NT2/D1 (cell line): ENCODE measurements at regions not wholly inside any gene's neighbourhood (a gene's known extent, or its start where the extent isn't known, plus 50 kb on each side); places are given as distances from the start of the nearest gene placed in this dataset.

Experiments
- DNase-seq: peaks from one replicate; pipeline ENCODE4 v3.0.0-alpha.2; 2011; ENCODE audit warnings: low read depth, low spot score
- H3K27me3 ChIP-seq: 2 replicates; pipeline ENCODE4 v1.6.0; 2011; ENCODE audit warnings: mild to moderate bottlenecking; ENCODE audit not compliant: insufficient read length, insufficient read depth
- H3K36me3 ChIP-seq: 2 replicates; pipeline ENCODE4 v1.6.1; 2011; ENCODE audit warnings: mild to moderate bottlenecking, low read length, mixed read lengths; ENCODE audit not compliant: insufficient read depth, insufficient read length
- H3K4me1 ChIP-seq: 2 replicates; pipeline ENCODE4 v1.5.1; 2011; ENCODE audit not compliant: insufficient read depth, insufficient read length
- H3K4me3 ChIP-seq: 2 replicates; pipeline ENCODE4 v1.5.1; 2011; ENCODE audit warnings: low read depth; ENCODE audit not compliant: insufficient read length
- H3K9ac ChIP-seq: 2 replicates; pipeline ENCODE4 v1.6.0; 2011; ENCODE audit warnings: low read depth; ENCODE audit not compliant: insufficient read length
- H3K9me3 ChIP-seq: 2 replicates; pipeline ENCODE4 v1.5.1; 2011; ENCODE audit warnings: mild to moderate bottlenecking, low read length; ENCODE audit not compliant: insufficient read depth
- SUZ12 ChIP-seq: IDR thresholded peaks from 2 replicates; pipeline ENCODE4 v1.6.1; 2011; ENCODE audit not compliant: insufficient read length, insufficient read depth; ENCODE audit errors: extremely low read depth
- YY1 ChIP-seq: IDR thresholded peaks from 2 replicates; pipeline ENCODE4 v1.6.1; 2011; ENCODE audit not compliant: insufficient read length, insufficient read depth
- ZNF274 ChIP-seq: IDR thresholded peaks from 2 replicates; pipeline ENCODE4 v1.6.1; 2011; ENCODE audit warnings: mild to moderate bottlenecking, low read depth, low read length

- no peaks in the 10 kb centered on the region for H3K4me1 ChIP-seq
- TF ChIP-seq ZNF274 (no peak), YY1 (no peak), SUZ12 (no peak)
- no peak for DNase-seq
Measured at GRCh38 chr5:30572279-30572678, 621.2 kb upstream of the CDH6 start.

GRCh38 chr5:30561771-30562170, 631.7 kb upstream of the CDH6 start:
- Histone ChIP-seq H3K4me1 (no peaks in the 10 kb centered on the region), H3K4me3 (no peak overlapping the region), H3K36me3 (no peaks in the 10 kb centered on the region), H3K9ac (no peak overlapping the region), H3K9me3 (no peaks in the 10 kb centered on the region), H3K27me3 (no peaks in the 10 kb centered on the region)
- DNase-seq, result no peak
- TF ChIP-seq ZNF274, result no peak
- no peak for TF ChIP-seq SUZ12
- no peak for TF ChIP-seq YY1

More at GRCh38 chr5:30572279-30572678, 621.2 kb upstream of the CDH6 start:
- no peaks in the 10 kb centered on the region for H3K36me3 ChIP-seq
- no peak overlapping the region for H3K9ac ChIP-seq
- 0 out of 2 replicates have a peak, but pooled peaks cover 4% of the 10 kb centered on the region for H3K9me3 ChIP-seq
- H3K27me3 ChIP-seq, result no peaks in the 10 kb centered on the region
- H3K4me3 ChIP-seq, result no peak overlapping the region

- Histone ChIP-seq H3K4me1 (no peaks in the 10 kb centered on the region), H3K4me3 (no peak overlapping the region), H3K9me3 (no peaks in the 10 kb centered on the region), H3K36me3 (no peaks in the 10 kb centered on the region), H3K9ac (no peak overlapping the region), H3K27me3 (no peaks in the 10 kb centered on the region)
- no peak for DNase-seq
- TF ChIP-seq ZNF274, result no peak
- no peak for TF ChIP-seq SUZ12
- no peak for TF ChIP-seq YY1
Measured at GRCh38 chr5:30551618-30552017, 641.9 kb upstream of the CDH6 start.

GRCh38 chr5:30548580-30549305, 644.7 kb upstream of the CDH6 start:
- H3K4me3 ChIP-seq, result no peak overlapping the region
- no peak for DNase-seq
- no peak for TF ChIP-seq SUZ12
- no peak for TF ChIP-seq YY1
- no peak for TF ChIP-seq ZNF274
- H3K36me3 ChIP-seq, result no peaks in the 10 kb centered on the region
- H3K9ac ChIP-seq, result no peak overlapping the region
- H3K4me1 ChIP-seq, result no peaks in the 10 kb centered on the region
- no peaks in the 10 kb centered on the region for H3K27me3 ChIP-seq
- H3K9me3 ChIP-seq, result no peaks in the 10 kb centered on the region

GRCh38 chr5:30540150-30540549, 653.3 kb upstream of the CDH6 start:
- Histone ChIP-seq H3K9me3 (no peaks in the 10 kb centered on the region), H3K9ac (no peak overlapping the region), H3K27me3 (no peaks in the 10 kb centered on the region)

GRCh38 chr5:30539004-30539634, 654.4 kb upstream of the CDH6 start:
- H3K9ac ChIP-seq, result no peak overlapping the region
- no peak overlapping the region for H3K4me3 ChIP-seq
- DNase-seq, result no peak
- no peaks in the 10 kb centered on the region for H3K27me3 ChIP-seq
- no peaks in the 10 kb centered on the region for H3K9me3 ChIP-seq
- no peaks in the 10 kb centered on the region for H3K4me1 ChIP-seq
- TF ChIP-seq SUZ12, result no peak
- no peak for TF ChIP-seq ZNF274
- TF ChIP-seq YY1, result no peak
- H3K36me3 ChIP-seq, result no peaks in the 10 kb centered on the region

More at GRCh38 chr5:30540150-30540549, 653.3 kb upstream of the CDH6 start:
- DNase-seq, result no peak
- no peaks in the 10 kb centered on the region for H3K4me1 ChIP-seq
- H3K4me3 ChIP-seq, result no peak overlapping the region
- H3K36me3 ChIP-seq, result no peaks in the 10 kb centered on the region
- TF ChIP-seq SUZ12 (no peak), ZNF274 (no peak), YY1 (no peak)

GRCh38 chr5:30525353-30525752, 668.1 kb upstream of the CDH6 start:
- H3K27me3 ChIP-seq, result no peaks in the 10 kb centered on the region
- no peaks in the 10 kb centered on the region for H3K9me3 ChIP-seq
- TF ChIP-seq YY1, result no peak
- no peak for TF ChIP-seq ZNF274
- no peak for TF ChIP-seq SUZ12
- H3K9ac ChIP-seq, result no peak overlapping the region
- no peaks in the 10 kb centered on the region for H3K36me3 ChIP-seq
- no peaks in the 10 kb centered on the region for H3K4me1 ChIP-seq
- DNase-seq, result no peak
- no peak overlapping the region for H3K4me3 ChIP-seq
